GM11168 (cell line): ENCODE measurements at regions not wholly inside any gene's neighbourhood (a gene's known extent, or its start where the extent isn't known, plus 50 kb on each side); places are given as distances from the start of the nearest gene placed in this dataset.
"Not testable (repeated sequence)": the region's sequence is repeated elsewhere in the genome, so short reads cannot be mapped to it uniquely, and the experiment has no call there.

Experiments used
- in situ Hi-C: fragments of 300-500 bp; cut with MboI; formaldehyde crosslinking; loops from one replicate; pipeline ENCODE4 v1.12.0; 2022; ENCODE audit warnings: low sequenced_read_pairs; ENCODE audit not compliant: unreplicated experiment

DNA sequence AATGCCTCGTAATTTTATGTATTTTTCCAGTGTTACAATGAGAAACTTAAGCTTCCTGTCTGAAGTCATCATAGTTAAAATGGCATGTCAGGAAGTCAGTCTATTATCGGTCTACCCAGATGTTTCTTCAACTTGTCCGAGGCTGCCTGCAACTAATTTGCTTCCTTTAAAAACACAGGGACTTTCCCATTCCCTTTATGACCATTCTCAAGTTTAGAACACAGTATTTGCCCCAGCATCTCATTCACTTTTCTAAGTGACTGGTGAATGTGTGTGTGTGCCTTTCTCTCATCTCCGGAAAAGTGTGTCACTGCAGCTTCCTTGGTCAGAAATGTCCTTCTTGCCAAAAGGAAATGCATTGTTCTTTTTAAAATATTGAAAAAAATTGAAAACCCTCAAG is 466.6 kb downstream of the RAP2B start:
- in situ Hi-C loops: no loop called here

DNA sequence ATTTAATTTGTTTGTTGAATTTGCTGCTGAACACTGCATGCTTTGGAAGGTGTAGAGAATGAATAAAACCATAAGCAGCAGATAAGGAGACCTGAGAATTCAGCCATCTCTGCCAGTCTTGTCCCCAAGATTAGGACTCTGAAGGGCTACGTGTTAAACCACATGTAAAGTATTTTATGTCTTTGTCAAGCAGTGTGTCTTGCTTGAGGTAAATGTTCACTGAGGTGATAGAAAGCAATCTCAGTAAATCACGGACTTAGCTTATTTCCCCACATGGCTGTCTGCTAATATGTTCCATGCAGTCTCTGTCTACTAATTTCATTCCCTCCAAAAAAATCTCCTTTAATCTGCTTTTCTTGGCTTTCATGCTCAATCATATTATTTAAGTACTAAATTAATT is 467.1 kb downstream of the RAP2B start:
- in situ Hi-C loops: no loop called here

DNA sequence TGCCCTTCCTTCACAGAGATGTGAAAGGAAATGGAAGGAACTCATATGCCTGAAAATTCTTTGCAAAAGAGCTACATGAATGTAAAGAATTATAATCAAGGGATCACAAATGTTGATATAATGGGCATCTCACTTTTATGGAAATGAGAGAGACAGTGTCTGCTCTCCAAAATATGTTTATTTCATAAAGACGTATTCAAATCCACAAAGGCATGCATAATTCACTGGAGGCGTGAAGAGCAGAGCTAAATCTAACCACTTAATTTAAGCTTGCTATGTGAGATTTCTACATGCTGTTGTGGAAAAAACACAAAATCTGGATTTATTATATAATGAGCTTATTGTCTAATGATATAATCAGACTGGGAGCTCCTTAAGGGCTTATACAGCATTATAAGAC is 469.1 kb downstream of the RAP2B start:
- in situ Hi-C loops: no loop called here

DNA sequence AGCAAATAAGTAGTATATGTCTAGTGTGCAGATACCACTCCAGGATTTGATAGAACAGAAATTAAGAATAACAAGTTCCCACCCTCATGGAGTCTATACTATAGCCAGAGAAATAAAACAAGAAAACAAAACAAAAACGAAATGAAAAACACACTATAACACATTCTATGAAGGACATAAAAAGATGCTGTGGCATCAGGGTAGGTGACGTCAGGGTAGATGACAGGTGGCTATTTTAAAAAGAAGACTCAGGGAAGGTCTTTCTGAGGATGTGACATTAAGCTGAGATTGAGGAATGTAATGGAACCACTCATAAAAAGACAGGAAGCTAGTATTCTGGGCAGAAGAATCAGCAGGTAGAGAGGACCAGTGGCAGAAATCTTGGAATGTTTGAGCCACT is 469.6 kb downstream of the RAP2B start:
- in situ Hi-C loops: no loop called here

DNA sequence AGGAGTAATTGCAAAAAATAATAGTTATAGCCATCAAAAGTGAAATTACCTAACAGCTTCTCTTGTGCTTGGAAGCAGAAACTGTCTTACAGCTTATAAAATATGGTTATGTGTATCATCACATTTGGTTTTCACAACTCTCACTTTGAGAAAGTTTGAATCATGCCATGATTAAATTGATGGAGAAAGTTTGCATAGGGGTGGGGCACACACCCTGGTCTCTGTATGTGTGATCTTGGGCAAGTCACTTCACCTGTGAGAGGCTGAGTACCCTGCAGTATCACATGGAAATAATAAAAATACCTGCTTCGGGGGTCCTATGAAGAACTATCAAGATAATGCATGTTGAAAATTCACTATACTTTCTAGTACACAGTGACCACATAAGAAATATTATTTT is 471.4 kb downstream of the RAP2B start:
- in situ Hi-C loops: no loop called here

DNA sequence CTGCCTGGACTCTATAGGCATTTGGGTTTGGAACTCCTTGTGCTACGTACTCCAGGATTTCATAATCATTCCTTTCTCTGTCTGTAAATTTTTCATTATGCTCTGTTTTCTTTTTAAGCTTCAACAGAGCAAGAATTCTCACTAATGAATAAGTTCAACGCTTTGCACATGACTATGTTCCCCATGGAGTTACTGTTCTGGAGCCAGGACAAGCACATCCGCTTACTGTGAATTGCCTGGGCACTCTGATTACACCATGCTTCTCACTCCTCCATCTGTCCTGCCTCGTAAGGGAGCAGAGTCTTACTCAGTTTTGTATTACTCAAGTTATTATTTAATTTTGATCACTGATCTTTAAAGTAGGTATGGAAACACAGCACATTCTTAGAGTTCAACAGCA is 472.7 kb downstream of the RAP2B start:
- in situ Hi-C loops: no loop called here

DNA sequence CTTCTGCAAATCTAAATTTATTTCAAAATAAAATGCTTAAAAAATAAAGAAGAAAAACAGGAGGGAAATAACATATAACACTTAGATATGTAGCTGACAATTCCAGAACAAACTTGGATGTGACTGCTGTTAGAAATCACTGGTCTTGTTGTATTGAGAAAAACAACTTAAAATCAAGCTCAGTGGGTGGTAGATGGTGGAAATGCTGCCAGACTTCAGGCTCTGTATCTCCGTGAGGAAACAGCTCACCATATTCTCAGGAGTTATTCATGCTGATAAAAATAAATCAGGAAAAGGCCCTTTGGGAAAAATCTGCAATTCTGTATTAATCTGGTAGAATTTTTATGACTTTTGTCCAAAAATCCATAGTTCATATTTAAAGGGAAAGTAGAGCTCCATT is 477.6 kb downstream of the RAP2B start:
- in situ Hi-C loops: no loop called here

DNA sequence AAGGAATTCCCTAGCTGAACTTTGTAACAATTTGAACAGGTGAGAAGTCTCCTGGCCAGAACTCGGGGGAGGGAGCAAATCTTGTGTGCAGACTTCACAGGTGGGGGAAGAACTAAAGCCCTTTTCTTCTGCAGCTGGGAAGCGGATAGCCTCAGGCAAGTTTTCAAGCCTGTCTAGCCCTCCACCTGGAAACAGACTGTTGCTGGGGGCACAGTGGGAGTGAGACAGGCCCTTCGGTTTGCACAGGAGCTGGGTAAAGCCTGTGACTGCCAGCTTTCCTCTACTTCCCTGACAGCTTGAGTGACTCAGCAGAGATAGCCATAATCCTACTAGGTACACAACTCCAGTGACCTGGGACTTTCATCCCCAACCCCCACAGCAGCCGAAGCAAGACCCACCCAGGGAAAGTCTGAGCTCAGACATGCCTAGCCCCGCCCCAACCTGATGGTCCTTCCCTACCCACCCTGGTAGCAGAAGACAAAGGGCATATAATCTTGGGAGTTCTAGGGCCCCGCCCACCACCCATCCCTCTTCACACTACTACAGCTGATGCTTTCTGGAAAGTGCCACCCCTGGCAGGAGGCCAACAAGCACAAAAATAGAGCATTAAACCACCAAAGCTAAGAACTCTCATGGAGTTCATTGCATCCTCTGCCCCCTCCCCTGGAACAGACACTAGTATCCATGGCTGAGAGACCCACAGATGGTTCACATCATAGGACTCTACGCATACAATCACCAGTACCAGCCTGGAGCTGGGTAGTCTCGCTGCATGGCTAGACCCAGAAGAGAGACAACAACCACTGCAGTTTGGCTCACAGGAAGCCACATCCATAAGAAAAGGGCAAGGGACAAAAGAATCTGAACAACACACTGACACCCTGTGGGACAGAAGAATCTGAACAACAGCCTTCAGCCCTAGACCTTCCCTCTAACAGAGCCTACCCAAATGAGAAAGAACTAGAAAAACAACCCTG is 479.0 kb downstream of the RAP2B start:
- in situ Hi-C loops: no loop called here

DNA sequence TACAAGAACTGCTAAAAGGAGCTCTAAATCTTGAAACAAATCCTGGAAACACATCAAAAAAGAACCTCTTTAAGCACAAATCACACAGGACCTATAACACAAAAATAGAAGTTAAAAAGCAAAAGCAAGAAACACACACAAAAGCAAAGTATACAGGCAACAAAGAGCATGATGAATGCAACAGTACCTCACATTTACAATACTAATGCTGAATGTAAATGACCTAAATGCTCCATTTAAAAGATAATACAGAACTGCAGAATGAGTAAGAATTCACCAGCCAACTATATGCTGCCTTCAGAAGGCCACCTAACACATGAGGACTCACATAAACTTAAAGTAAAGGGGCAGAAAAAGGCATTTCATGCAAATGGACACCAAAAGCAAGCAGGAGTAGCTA is 478.6 kb upstream of the ARHGEF26 start:
- in situ Hi-C loops: not testable (repeated sequence)

DNA sequence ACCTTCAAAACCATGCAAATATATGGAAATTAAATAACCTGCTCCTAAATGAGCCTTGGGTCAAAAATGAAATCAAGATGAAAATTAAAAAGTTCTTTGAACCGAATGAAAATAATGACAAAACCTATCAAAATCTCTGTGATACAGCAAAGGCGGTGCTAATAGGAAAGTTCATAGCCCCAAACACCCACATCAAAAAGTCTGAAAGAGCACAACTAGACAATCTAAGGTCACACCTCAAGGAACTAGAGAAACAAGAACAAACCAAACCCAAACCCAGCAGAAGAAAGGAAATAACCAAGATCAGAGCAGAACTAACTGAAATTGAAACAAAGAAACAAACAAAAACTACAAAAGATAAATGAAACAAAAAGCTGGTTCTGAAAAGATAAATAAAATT is 477.7 kb upstream of the ARHGEF26 start:
- in situ Hi-C loops: not testable (repeated sequence)

DNA sequence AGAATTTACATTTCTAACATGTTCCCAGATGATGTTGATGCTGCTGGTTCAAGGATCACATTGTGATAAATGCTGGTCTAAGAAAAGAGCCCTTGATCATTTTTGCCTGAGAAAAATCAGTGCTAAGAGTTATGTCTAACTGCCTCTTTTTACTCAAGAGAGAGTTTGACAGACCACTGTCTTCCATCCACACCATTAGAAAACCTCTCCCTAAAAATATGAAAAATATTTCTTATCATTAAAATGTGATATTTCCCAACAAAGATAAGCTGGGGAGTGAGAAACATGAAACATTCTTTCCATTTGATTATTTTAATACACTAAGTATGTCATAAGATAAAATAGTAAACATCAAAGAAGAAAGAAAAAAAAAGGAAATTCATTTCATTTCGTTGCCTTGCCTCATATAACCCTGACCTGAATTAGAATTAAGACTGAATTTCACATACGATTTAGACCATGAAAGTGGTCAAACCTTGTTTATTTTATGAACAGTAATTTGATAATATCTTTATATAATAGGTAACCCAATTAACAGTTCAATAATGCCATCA is 471.8 kb upstream of the ARHGEF26 start:
- in situ Hi-C loops: no loop called here

DNA sequence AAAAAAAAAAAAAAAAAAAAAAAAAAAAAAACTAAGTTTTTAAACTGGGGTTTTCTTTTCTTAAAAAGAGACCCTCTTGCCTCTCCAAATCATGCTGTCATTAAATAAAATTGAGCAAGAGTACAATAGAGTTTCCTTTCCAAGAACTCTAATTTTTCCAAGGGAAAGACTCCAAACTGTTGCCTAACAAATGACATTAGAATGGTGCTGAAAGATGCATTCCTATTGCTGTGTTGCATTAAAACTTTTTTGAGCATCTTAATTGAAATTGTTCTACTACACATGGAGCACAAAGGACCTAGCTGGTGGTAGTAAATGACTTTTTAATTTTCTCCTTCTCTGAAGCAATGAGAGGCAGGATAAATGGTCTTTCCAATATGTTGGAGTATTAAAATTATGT is 469.1 kb upstream of the ARHGEF26 start:
- in situ Hi-C loops: no loop called here

DNA sequence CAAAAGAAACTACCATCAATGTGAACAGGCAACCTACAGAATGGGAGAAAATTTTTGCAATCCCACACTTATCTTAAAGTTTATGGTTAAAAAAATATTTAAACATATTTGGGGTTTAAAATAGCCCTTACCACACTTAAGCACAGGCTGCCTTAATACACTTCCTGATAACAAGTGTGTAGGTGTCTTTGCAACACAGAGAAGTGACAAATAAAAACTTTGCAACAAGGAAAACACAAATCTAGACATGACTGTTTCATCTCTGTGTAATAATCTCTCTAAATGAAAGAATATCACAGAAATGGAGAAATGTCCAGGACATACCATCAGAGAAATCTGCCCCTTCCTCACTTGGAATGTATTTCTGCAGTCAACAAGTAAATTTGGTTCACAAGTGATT is 464.1 kb upstream of the ARHGEF26 start:
- in situ Hi-C loops: no loop called here

DNA sequence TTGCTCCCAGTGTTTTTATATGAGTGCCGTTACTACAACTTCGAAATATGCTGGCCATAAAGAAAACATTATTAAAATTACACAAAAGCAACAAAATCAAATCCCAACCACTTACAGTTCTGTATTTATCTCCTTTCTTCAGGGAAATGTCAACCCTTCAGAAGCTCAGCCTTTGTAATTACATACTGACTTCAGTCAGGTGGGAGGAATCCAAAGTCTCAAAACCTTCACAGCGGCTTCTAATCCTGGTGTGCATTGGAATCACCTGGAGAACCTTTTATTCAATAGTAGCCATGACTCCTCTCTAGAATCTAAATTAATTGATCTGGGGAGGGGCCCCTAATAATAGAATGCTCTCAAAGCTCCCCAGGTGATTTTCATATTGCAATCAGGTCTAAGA is 463.7 kb upstream of the ARHGEF26 start:
- in situ Hi-C loops: no loop called here

DNA sequence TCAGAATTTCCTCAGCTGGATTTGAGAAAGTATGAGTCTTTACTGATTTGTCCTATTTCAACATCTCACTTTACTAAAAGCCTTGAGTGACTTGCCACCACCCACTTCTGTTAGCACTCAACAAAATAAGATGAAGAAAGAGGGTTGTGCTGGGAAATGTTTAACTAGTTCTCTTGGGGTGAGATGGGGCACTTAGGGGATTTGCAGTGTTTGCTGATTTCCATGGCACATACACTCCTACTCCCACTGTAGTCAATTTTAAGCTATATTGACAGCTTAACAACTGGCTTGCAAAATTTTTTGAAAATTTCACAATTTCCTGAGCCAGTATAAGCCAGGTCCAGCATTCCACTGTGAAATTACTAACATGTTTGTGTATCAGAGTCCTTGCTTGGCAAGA is 463.1 kb upstream of the ARHGEF26 start:
- in situ Hi-C loops: no loop called here

DNA sequence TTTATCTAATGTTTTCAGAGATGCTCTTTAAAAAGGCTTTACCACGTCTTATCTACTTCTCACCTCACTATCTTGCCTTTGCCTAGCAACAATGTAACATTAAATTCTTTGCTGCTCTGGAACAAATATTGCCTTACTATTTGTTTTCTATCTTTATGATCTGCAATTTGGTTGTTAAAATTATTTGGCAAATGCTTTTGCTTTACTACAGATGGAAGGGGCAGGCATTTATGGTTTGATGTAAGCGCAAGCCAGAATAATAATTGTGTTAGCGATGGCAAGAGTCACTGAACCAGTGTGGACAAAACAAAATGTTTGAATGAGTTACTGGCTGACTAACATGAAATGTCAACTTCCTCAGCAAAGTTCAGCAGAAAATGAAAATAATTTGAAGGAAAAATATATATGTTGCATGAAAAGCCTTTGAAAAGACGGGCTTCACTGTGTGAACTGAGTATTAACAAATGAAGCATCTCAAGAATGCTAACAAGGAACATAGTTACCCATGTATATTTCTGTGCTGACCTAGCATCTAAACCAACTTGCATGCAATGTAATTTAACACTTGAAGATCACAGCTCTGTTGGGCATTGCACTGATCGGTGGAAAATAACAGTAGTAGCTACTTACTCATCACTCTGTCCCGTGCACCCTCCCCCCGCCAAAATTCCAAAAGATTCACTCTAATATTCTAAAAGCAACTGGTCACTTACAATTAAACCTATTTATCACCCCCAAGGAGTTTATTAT is 454.0 kb upstream of the ARHGEF26 start:
- in situ Hi-C loops: no loop called here

DNA sequence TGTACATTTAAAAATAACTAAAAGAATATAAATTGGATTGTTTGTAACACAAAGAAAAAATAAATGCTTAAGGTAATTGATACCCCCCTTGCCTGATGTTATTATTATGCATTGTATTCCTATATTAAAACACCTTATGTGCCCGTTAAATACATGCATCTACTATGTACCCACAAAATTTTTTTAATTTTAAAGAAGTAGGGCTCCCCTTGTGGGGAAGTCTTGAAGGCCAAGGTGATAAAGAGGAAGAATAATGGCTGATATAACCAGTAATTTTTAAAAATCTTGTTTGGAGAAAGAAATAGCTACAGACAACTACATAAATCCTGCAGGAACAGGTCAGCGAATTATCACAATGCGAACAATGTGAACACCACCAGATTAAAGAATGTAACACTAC is 451.7 kb upstream of the ARHGEF26 start:
- in situ Hi-C loops: no loop called here

DNA sequence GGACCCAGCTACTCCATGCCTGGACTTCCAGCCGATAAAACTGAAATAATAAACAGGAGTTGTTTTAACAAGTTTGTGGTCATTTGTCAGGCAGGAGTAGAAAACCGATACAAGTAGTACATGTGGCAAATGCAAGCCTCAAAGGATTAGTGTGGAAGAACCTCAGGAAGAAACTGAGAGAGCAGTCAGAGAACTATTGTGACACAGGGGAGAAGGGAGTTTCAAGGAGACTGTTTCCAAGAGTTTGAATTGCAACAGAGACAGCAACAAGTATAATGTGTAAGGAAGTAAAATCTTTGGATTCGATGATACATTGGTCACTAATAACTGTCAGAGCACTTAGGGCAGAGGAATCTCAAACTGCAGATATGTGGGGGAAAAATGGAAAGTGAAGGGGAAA is 450.6 kb upstream of the ARHGEF26 start:
- in situ Hi-C loops: no loop called here

DNA sequence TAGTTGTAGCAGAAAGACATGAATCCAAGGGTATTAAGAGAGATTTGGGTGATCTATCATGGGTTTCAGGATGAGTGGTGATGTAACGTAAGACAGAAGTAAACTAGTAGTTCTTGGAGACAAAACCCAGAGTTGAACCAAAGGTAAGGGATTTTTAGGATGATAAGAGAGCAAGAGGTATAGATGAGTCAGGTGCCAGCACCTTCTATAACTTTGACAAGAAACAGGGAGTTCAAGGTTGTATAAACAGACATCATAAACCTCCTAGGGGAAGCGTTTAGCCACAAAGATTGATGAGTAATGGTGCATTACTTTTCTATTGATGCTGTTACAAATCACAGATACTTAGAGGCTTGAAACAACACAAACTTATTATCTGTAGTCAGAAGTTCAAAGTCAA is 447.3 kb upstream of the ARHGEF26 start:
- in situ Hi-C loops: no loop called here

DNA sequence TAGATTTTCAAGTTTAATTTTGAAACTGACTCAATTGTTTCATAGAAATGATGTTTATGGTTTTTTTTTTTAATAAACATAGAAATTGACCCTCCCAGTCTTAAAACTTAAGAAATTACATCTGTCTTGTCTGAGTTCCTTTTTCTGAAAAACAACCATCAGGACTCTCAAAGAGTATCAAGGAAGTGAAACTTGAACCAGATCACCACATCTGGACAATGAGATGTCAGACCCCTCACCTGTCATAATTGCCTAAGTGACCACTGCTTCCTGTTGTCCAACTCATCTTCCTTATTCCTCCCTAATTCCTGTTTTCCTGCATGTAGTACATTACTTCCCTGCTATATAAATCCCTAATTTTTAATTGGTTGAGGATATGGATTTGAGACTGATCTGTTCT is 441.5 kb upstream of the ARHGEF26 start:
- in situ Hi-C loops: no loop called here

DNA sequence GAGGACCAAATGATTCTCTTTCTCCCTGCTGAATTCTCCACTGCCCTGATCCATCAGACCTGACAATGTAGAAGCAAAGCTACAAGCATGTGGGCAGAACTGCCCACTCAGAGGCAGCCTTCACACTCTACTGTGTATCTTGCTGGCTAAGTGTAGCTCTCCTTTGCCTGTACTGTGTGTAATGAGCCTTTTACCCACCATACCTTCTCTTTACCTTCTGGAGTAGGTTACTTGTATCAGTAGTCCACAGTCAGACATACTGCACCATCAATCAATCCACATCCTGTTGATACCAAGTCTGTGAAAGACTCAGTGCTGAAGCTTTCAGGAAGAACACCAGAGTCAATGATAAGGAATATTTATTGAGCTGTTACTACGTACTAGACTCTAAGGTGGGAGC is 440.7 kb upstream of the ARHGEF26 start:
- in situ Hi-C loops: no loop called here
